ENCODE measurements at regions not wholly inside any gene's neighbourhood (a gene's known extent, or its start where the extent isn't known, plus 50 kb on each side); places are given as distances from the start of the nearest gene placed in this dataset.

DNA sequence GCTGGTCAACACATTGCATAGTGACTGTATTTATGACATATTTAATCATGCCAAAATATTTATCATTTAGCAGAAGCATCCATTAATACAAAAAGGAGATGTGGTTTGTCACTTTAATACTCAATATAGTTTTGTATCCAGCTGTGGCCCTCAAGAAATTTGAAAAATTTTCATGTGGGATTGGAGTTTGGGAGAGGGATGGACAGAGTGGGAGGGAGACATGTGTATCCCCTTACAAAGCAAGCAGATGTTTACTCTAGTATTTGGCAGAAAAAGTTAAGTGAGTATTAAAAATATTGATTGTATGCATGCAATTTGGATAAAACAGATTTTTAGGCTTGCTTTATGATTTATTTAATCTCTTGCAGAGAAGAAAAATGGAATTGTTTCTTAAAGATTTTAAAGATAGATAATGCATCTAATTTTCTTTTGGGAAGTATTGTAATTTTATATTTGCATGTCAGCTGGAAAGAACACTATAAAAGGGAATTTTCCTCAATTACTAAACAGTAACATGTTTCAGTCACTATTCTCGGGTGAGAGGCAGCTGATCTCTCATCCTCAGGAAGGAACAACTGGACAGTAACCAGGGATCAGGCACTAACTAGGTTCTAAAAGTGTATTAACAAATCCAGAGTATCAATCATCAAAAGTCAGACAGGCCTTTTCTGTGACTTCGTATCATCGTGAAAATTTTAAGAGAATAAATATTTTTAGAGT, 1184.7 kb upstream of the NXPH2 start:
- Histone ChIP-seq H3K79me2 (ENCODE audit: insufficient read depth, low read length) (no peaks in the 10 kb centered on the region), H2AFZ (ENCODE audit: low read length) (no peak overlapping the region), H4K20me1 (ENCODE audit: insufficient read depth, low read length, poor library complexity, severe bottlenecking) (no peaks in the 10 kb centered on the region), H3F3A (ENCODE audit: low read depth) (no peaks in the 10 kb centered on the region), H3K4me2 (ENCODE audit: low read depth, low read length, poor library complexity, severe bottlenecking) (no peak overlapping the region), H3K36me3 (ENCODE audit: insufficient read depth, low read length) (no peaks in the 10 kb centered on the region), H3K9me2 (replicated peaks; ENCODE audit: low read depth, low read length) (no peaks in the 10 kb centered on the region), H3K4me1 (ENCODE audit: insufficient read depth, low read length, poor library complexity, severe bottlenecking) (no peaks in the 10 kb centered on the region), H3K27me3 (ENCODE audit: insufficient read depth, low read length, poor library complexity, severe bottlenecking) (no peaks in the 10 kb centered on the region), H3K9ac (ENCODE audit: low read depth, low read length, poor library complexity, severe bottlenecking) (no peak overlapping the region), H3K4me3 (ENCODE audit: low read length, poor library complexity, severe bottlenecking) (no peak overlapping the region), H3K9me3 (ENCODE audit: insufficient read depth, low read depth, low read length) (no peaks in the 10 kb centered on the region)
- TF ChIP-seq, protein P1, sequence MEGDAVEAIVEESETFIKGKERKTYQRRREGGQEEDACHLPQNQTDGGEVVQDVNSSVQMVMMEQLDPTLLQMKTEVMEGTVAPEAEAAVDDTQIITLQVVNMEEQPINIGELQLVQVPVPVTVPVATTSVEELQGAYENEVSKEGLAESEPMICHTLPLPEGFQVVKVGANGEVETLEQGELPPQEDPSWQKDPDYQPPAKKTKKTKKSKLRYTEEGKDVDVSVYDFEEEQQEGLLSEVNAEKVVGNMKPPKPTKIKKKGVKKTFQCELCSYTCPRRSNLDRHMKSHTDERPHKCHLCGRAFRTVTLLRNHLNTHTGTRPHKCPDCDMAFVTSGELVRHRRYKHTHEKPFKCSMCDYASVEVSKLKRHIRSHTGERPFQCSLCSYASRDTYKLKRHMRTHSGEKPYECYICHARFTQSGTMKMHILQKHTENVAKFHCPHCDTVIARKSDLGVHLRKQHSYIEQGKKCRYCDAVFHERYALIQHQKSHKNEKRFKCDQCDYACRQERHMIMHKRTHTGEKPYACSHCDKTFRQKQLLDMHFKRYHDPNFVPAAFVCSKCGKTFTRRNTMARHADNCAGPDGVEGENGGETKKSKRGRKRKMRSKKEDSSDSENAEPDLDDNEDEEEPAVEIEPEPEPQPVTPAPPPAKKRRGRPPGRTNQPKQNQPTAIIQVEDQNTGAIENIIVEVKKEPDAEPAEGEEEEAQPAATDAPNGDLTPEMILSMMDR (conservative IDR thresholded peaks at IDR 0.05; ENCODE audit: low read length) = no peak
- TF ChIP-seq EZH2phosphoT487 (IDR thresholded peaks at IDR 0.05; ENCODE audit: borderline replicate concordance) = no peak

DNA sequence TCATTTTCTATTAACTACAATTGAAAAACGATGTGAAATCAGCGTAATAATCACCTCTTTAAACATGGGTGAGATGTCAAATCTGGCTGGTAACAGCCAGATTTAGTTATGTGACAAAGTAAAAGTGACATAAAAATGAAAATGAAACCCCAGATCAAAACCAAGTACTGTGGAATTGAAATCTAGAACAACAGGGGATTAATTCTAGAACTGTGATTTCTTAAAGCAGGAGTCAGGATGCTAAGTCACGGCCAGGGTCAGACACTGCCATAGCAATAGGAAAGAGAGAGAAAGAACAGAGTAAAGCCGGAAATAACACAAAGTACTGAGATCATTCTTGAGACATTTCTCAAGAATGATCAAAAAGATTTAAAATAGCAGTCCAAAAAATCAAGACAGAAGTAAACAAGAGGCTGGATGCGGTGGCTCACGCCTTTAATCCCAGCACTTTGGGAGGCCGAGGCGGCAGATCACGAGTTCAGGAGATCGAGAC, 1183.7 kb upstream of the NXPH2 start:
- no peak overlapping the region for H2AFZ ChIP-seq (ENCODE audit: low read length)
- no peaks in the 10 kb centered on the region for H3K79me2 ChIP-seq (ENCODE audit: insufficient read depth, low read length)
- H3K27me3 ChIP-seq (ENCODE audit: insufficient read depth, low read length, poor library complexity, severe bottlenecking) = no peaks in the 10 kb centered on the region

DNA sequence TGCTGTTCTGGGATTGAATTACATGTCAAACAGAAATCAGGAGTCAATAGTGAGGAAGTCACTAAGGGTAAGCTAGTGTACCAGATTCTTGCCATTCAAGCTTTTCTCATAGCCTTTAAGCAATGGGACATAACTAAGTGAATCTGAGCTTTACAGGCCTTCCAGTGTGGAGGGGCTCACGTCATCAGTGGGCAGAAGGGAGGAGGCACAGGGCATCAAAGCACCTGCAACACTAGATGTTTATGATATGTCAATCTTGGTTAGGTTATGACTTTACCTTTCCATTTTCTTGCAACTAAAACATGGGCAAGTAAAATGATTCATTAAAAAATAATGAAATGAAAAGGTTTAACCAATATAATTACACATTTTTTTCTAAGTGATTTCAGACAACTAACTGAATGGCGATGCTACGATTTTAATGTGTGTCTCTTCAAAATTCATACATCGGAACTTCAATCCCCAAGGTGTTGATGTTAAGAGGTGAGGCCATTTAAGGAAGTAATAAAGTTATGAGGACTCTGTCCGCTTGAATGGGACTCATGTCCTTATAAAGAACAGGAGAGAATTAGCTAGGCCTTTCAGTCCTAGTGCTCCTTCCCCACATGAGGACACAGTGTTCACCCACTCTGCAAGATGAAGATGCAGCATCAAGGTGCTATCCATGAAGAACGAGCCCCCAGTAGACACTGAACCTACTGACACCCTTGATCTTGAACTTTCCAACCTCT, 1169.2 kb upstream of the NXPH2 start:
- no peaks in the 10 kb centered on the region for H3K27me3 ChIP-seq (ENCODE audit: insufficient read depth, low read length, poor library complexity, severe bottlenecking)

More for the DNA sequence above, 1183.7 kb upstream of the NXPH2 start:
- TF ChIP-seq, protein P1 (conservative IDR thresholded peaks at IDR 0.05; ENCODE audit: low read length) = no peak
- no peak for TF ChIP-seq EZH2phosphoT487 (IDR thresholded peaks at IDR 0.05; ENCODE audit: borderline replicate concordance)
- Histone ChIP-seq H4K20me1 (ENCODE audit: insufficient read depth, low read length, poor library complexity, severe bottlenecking) (no peaks in the 10 kb centered on the region), H3K4me1 (ENCODE audit: insufficient read depth, low read length, poor library complexity, severe bottlenecking) (no peaks in the 10 kb centered on the region), H3F3A (ENCODE audit: low read depth) (no peaks in the 10 kb centered on the region), H3K9ac (ENCODE audit: low read depth, low read length, poor library complexity, severe bottlenecking) (no peak overlapping the region), H3K9me3 (ENCODE audit: insufficient read depth, low read depth, low read length) (no peaks in the 10 kb centered on the region), H3K9me2 (replicated peaks; ENCODE audit: low read depth, low read length) (no peaks in the 10 kb centered on the region), H3K36me3 (ENCODE audit: insufficient read depth, low read length) (no peaks in the 10 kb centered on the region), H3K4me3 (ENCODE audit: low read length, poor library complexity, severe bottlenecking) (no peak overlapping the region), H3K4me2 (ENCODE audit: low read depth, low read length, poor library complexity, severe bottlenecking) (no peak overlapping the region)

More for the DNA sequence above, 1169.2 kb upstream of the NXPH2 start:
- Histone ChIP-seq H2AFZ (ENCODE audit: low read length) (no peak overlapping the region), H3K9ac (ENCODE audit: low read depth, low read length, poor library complexity, severe bottlenecking) (no peak overlapping the region), H3K9me3 (ENCODE audit: insufficient read depth, low read depth, low read length) (no peaks in the 10 kb centered on the region), H3K79me2 (ENCODE audit: insufficient read depth, low read length) (no peaks in the 10 kb centered on the region), H3K4me2 (ENCODE audit: low read depth, low read length, poor library complexity, severe bottlenecking) (no peak overlapping the region), H4K20me1 (ENCODE audit: insufficient read depth, low read length, poor library complexity, severe bottlenecking) (no peaks in the 10 kb centered on the region), H3K4me3 (ENCODE audit: low read length, poor library complexity, severe bottlenecking) (no peak overlapping the region), H3K9me2 (replicated peaks; ENCODE audit: low read depth, low read length) (no peaks in the 10 kb centered on the region), H3K4me1 (ENCODE audit: insufficient read depth, low read length, poor library complexity, severe bottlenecking) (no peaks in the 10 kb centered on the region), H3K36me3 (ENCODE audit: insufficient read depth, low read length) (no peaks in the 10 kb centered on the region), H3F3A (ENCODE audit: low read depth) (no peaks in the 10 kb centered on the region)
- TF ChIP-seq EZH2phosphoT487 (IDR thresholded peaks at IDR 0.05; ENCODE audit: borderline replicate concordance) = no peak
- TF ChIP-seq, protein P1 (conservative IDR thresholded peaks at IDR 0.05; ENCODE audit: low read length) = no peak
